ENCODE measurements at regions not wholly inside any gene's neighbourhood (a gene's known extent, or its start where the extent isn't known, plus 50 kb on each side); places are given as distances from the start of the nearest gene placed in this dataset.
A peak's percentile ranks its signal among the peaks of the same experiment; 100 is the strongest.
"Not testable (repeated sequence)": the region's sequence is repeated elsewhere in the genome, so short reads cannot be mapped to it uniquely, and the experiment has no call there.

- intact Hi-C loops (cut with micrococcal nuclease): no loop called here
- peak overlapping the region; percentile 78 for H3K4me3 Mint-ChIP-seq
Measured at GRCh38 chr9:14993901-14994554, 83.8 kb upstream of the FREM1 start.

DNA sequence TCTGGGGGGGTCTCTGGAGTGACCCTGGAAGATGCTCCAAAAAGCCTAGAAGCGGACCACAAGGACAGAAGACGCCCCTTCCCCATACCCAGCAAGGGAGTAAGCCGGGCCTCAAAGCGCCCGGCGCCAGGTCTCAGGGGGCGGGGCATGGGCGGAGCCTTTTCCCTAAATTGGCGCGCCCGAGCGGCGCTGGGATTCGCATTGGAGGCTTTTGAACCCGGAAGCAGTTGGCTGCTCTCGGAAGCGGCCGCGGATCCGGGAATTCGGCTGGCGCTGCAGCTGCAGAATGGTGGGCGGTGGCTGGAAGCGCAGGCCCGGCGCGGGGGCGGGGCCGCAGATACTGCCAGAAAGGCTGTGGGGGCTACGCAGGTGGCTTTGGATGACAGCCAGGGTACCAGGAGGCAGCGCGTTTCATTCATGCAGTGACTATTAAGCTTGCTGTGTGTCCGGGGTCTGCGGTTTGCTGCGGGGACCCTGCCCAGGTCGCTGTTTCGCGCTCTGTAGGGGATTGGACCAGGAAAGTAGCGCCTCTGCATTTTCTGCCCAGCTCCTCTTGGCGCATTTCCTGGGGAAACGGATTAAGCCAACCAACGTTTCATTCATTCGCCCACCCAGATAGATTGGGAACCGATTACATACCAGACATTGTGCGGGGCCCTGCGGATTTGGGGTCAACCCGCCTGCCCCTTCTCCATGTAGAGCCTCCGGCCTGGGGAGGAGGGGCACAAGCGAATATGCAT is 83.0 kb upstream of the FREM1 start:
- H3K27ac Mint-ChIP-seq: peak overlapping the region; percentile 2
- peak overlapping the region; percentile 78 for H3K4me3 Mint-ChIP-seq
- H3K9me3 Mint-ChIP-seq: peaks cover 26% of the 10 kb centered on the region
- no peaks in the 10 kb centered on the region for H3K36me3 Mint-ChIP-seq (ENCODE audit: low read depth)
- intact Hi-C loops (cut with micrococcal nuclease): no loop called here
- H3K27me3 Mint-ChIP-seq: peaks cover 7% of the 10 kb centered on the region
- H3K4me1 Mint-ChIP-seq (ENCODE audit: low read depth): peaks cover 22% of the 10 kb centered on the region

More at GRCh38 chr9:14993901-14994554, 83.8 kb upstream of the FREM1 start:
- peaks cover 22% of the 10 kb centered on the region for H3K4me1 Mint-ChIP-seq (ENCODE audit: low read depth)
- peaks cover 6% of the 10 kb centered on the region for H3K27me3 Mint-ChIP-seq
- H3K27ac Mint-ChIP-seq: peak overlapping the region; percentile 2
- H3K36me3 Mint-ChIP-seq (ENCODE audit: low read depth): no peaks in the 10 kb centered on the region
- H3K9me3 Mint-ChIP-seq: peaks cover 26% of the 10 kb centered on the region

- H3K27me3 Mint-ChIP-seq: peaks cover 7% of the 10 kb centered on the region
- no peak overlapping the region for H3K27ac Mint-ChIP-seq
- H3K9me3 Mint-ChIP-seq: peaks cover 26% of the 10 kb centered on the region
- intact Hi-C loops (cut with micrococcal nuclease): no loop called here
- H3K4me1 Mint-ChIP-seq (ENCODE audit: low read depth): peaks cover 22% of the 10 kb centered on the region
- H3K4me3 Mint-ChIP-seq: peak overlapping the region; percentile 78
- no peaks in the 10 kb centered on the region for H3K36me3 Mint-ChIP-seq (ENCODE audit: low read depth)
Measured at GRCh38 chr9:14992516-14992915, 82.3 kb upstream of the FREM1 start.

GRCh38 chr9:14992081-14992480 is 81.9 kb upstream of the FREM1 start:
- Mint-ChIP-seq H3K4me1 (ENCODE audit: low read depth) (peaks cover 22% of the 10 kb centered on the region), H3K27me3 (peaks cover 7% of the 10 kb centered on the region), H3K9me3 (peaks cover 26% of the 10 kb centered on the region), H3K27ac (peak overlapping the region; percentile 36), H3K36me3 (ENCODE audit: low read depth) (no peaks in the 10 kb centered on the region), H3K4me3 (no peak overlapping the region)
- intact Hi-C loops (cut with micrococcal nuclease): no loop called here

DNA sequence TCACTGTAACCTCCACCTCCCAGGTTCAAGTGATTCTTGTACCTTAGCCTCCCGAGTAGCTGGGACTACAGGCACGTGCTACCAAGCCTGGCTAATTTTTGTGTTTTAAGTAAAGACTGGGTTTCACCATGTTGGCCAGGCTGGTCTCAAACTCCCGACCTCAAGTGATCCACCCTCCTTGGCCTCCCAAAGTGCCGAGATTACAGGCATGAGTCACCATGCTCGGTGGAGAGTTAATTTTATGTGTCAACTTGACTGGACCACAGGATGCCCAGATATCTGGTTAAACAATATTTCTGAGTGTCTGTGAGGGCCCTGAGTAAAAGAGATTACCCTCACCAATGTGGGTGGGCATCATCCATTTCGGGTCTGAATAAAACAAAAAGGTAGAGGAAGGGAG is 80.4 kb upstream of the FREM1 start:
- Mint-ChIP-seq H3K9me3 (peaks cover 26% of the 10 kb centered on the region), H3K4me1 (ENCODE audit: low read depth) (peaks cover 22% of the 10 kb centered on the region)
- H3K36me3 Mint-ChIP-seq (ENCODE audit: low read depth); H3K27me3 Mint-ChIP-seq; H3K27ac Mint-ChIP-seq; intact Hi-C loops (cut with micrococcal nuclease); H3K4me3 Mint-ChIP-seq: not testable (repeated sequence)

DNA sequence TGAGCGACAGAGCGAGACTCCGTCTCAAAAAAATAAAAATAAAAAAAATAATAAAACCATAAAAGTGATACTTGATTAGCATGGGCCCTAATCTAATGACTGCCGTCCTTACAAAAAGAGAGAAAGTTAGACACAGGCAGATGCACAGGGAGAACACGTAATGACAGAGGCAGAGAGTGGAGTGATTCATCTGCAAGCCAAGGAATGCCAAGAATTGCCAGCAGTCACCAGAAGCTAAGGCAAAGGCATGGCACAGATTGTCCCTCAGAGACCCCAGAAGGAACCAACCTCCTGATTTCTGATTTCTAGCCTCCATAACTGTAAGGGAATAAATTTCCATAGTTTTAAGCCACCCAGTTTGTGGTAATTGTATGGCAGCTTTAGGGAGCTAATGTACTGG is 79.6 kb upstream of the FREM1 start:
- no peaks in the 10 kb centered on the region for H3K36me3 Mint-ChIP-seq (ENCODE audit: low read depth)
- no peak overlapping the region for H3K27ac Mint-ChIP-seq
- peaks cover 7% of the 10 kb centered on the region for H3K27me3 Mint-ChIP-seq
- peaks cover 26% of the 10 kb centered on the region for H3K9me3 Mint-ChIP-seq
- intact Hi-C loops (cut with micrococcal nuclease): no loop called here
- no peak overlapping the region for H3K4me3 Mint-ChIP-seq
- peaks cover 22% of the 10 kb centered on the region for H3K4me1 Mint-ChIP-seq (ENCODE audit: low read depth)

GRCh38 chr9:14989336-14989735 is 79.1 kb upstream of the FREM1 start:
- H3K4me1 Mint-ChIP-seq (ENCODE audit: low read depth): peaks cover 22% of the 10 kb centered on the region
- peaks cover 26% of the 10 kb centered on the region for H3K9me3 Mint-ChIP-seq
- H3K27me3 Mint-ChIP-seq; intact Hi-C loops (cut with micrococcal nuclease); H3K36me3 Mint-ChIP-seq (ENCODE audit: low read depth); H3K4me3 Mint-ChIP-seq; H3K27ac Mint-ChIP-seq: not testable (repeated sequence)

- Mint-ChIP-seq H3K4me1 (ENCODE audit: low read depth) (peaks cover 12% of the 10 kb centered on the region), H3K4me3 (no peak overlapping the region), H3K27me3 (peaks cover 2% of the 10 kb centered on the region), H3K9me3 (peaks cover 16% of the 10 kb centered on the region), H3K36me3 (ENCODE audit: low read depth) (no peaks in the 10 kb centered on the region), H3K27ac (no peak overlapping the region)
- intact Hi-C loops (cut with micrococcal nuclease): no loop called here
Measured at GRCh38 chr9:14987858-14988257, 77.6 kb upstream of the FREM1 start.

- no peaks in the 10 kb centered on the region for H3K9me3 Mint-ChIP-seq
- H3K27ac Mint-ChIP-seq: no peak overlapping the region
- H3K4me1 Mint-ChIP-seq (ENCODE audit: low read depth): no peaks in the 10 kb centered on the region
- H3K27me3 Mint-ChIP-seq: peaks cover 2% of the 10 kb centered on the region
- no peaks in the 10 kb centered on the region for H3K36me3 Mint-ChIP-seq (ENCODE audit: low read depth)
- H3K4me3 Mint-ChIP-seq: no peak overlapping the region
- intact Hi-C loops (cut with micrococcal nuclease): no loop called here
Measured at GRCh38 chr9:14985419-14985818, 75.2 kb upstream of the FREM1 start.

GRCh38 chr9:14983599-14983998 is 73.4 kb upstream of the FREM1 start:
- peaks cover 2% of the 10 kb centered on the region for H3K27me3 Mint-ChIP-seq
- intact Hi-C loops (cut with micrococcal nuclease): no loop called here
- no peaks in the 10 kb centered on the region for H3K4me1 Mint-ChIP-seq (ENCODE audit: low read depth)
- no peak overlapping the region for H3K27ac Mint-ChIP-seq
- H3K9me3 Mint-ChIP-seq: peaks cover 4% of the 10 kb centered on the region
- H3K4me3 Mint-ChIP-seq: no peak overlapping the region
- no peaks in the 10 kb centered on the region for H3K36me3 Mint-ChIP-seq (ENCODE audit: low read depth)

DNA sequence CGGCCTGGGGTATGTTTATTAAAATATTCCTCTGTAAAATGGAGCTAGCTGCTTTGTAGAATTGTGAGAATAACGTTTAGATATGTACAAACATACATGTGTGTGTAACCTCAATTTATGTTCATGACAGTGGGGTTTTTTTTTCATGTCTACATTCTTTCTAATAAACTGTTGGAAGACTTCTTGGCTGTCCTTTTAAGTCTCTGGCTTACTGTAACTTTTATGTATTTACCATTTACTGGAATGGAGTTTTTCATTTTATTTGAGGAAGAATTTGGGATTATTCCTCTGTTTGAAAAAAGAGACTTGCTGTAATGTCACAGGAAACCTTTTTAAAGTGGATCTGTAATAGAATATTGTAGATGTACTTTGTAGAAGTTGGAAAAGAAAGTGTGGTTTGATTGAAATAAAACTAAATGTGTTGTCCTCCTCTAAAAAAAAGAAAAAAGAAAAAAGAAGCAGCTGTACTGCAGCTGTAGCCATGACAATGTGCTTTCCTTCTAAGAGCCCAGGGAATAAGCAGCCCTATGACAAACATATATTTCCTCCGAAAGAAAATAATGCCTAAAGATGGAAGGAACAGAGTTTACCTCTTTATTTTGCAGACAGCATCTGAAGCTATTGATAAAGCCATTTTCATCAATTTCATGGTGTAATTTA is 71.2 kb upstream of the FREM1 start:
- intact Hi-C loops (cut with micrococcal nuclease): no loop called here
- Mint-ChIP-seq H3K27ac (no peak overlapping the region), H3K4me1 (ENCODE audit: low read depth) (no peaks in the 10 kb centered on the region), H3K36me3 (ENCODE audit: low read depth) (no peaks in the 10 kb centered on the region), H3K27me3 (no peaks in the 10 kb centered on the region), H3K9me3 (peaks cover 24% of the 10 kb centered on the region), H3K4me3 (no peak overlapping the region)

DNA sequence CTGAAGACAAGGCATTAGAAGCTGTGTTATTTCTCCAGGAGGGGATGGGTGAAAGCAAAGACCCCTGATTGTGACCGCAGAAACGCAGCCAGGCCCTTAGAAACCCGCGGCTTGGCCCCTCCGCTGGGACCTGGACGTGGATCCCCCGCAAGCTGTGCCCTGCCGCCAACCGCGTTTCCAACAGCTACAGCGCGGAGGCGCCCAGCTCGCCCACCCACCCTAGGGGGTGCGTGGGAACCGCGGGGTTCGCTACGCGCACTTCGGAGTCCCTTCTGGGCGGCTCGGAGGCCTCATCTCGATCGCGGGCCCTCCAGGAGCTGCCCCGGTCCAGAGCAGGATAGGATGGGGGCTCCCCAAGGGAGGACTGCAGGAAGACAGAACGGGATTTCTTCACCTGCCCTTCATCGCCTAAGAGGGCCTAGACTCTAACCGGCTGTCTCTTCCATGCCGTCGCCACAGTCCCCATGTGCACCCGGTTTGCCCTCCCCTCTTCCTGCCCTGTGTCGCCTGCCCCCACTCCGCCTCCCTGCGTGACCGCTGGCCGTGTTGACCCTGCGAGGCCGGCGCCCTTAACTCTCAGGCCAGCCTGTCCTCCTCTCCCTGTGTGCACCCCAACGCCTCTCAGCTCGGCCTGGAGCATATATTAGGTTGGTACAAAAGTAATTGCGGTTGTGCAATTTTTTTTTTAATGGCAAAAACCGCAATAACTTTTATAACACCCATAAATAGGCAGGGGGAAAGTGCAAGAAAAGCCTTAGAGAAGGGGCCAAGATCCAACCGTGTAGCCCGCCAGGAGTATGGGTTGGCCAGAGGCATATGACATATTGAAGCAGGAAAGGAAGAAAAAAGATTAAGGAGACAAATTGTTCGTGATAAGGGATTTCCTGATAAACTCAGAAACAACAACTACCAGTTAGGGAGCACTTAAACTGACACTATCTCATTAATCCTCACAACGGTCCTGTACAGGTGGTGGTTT is 68.1 kb upstream of the FREM1 start:
- H3K27ac Mint-ChIP-seq: no peak overlapping the region
- no peaks in the 10 kb centered on the region for H3K36me3 Mint-ChIP-seq (ENCODE audit: low read depth)
- H3K27me3 Mint-ChIP-seq: no peaks in the 10 kb centered on the region
- H3K9me3 Mint-ChIP-seq: peaks cover 24% of the 10 kb centered on the region
- H3K4me1 Mint-ChIP-seq (ENCODE audit: low read depth): no peaks in the 10 kb centered on the region
- intact Hi-C loops (cut with micrococcal nuclease): no loop called here
- no peak overlapping the region for H3K4me3 Mint-ChIP-seq

GRCh38 chr9:14967450-14968321 is 57.5 kb upstream of the FREM1 start:
- intact Hi-C loops (cut with micrococcal nuclease): no loop called here
- H3K27ac Mint-ChIP-seq: no peak overlapping the region
- H3K4me1 Mint-ChIP-seq (ENCODE audit: low read depth): no peaks in the 10 kb centered on the region
- no peak overlapping the region for H3K4me3 Mint-ChIP-seq
- no peaks in the 10 kb centered on the region for H3K36me3 Mint-ChIP-seq (ENCODE audit: low read depth)
- H3K9me3 Mint-ChIP-seq: peaks cover 9% of the 10 kb centered on the region
- H3K27me3 Mint-ChIP-seq: no peaks in the 10 kb centered on the region

All from dendritic cell treated with granulocyte-macrophage colony-stimulating factor and Interleukin-4, amounts not matched to agents 40 ng/mL and 50 ng/mL, for 4 days (primary cell).